ENCODE measurements at regions not wholly inside any gene's neighbourhood (a gene's known extent, or its start where the extent isn't known, plus 50 kb on each side); places are given as distances from the start of the nearest gene placed in this dataset.

DNA sequence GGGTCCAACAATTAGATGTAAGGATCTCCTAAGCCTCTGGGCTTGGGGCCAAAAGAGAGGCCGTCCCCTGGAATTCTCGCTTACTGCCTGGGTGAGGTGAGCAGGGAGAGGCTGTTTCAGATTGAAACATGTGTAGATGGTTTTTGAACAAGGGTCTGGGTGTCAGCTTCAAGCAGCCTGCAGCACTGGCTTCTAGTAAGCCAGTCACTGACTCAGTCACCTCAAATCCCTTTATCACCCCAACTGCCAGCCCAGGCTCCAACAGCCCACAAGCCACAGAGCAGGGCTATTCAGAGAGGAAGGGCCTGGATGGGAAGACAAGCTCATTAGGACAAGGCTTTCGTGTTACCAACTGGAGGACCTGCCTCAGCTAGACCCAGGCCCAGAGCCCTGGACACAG, 180.2 kb downstream of the CCT6B start:
- TF ChIP-seq, protein P1, sequence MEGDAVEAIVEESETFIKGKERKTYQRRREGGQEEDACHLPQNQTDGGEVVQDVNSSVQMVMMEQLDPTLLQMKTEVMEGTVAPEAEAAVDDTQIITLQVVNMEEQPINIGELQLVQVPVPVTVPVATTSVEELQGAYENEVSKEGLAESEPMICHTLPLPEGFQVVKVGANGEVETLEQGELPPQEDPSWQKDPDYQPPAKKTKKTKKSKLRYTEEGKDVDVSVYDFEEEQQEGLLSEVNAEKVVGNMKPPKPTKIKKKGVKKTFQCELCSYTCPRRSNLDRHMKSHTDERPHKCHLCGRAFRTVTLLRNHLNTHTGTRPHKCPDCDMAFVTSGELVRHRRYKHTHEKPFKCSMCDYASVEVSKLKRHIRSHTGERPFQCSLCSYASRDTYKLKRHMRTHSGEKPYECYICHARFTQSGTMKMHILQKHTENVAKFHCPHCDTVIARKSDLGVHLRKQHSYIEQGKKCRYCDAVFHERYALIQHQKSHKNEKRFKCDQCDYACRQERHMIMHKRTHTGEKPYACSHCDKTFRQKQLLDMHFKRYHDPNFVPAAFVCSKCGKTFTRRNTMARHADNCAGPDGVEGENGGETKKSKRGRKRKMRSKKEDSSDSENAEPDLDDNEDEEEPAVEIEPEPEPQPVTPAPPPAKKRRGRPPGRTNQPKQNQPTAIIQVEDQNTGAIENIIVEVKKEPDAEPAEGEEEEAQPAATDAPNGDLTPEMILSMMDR (IDR thresholded peaks at IDR 0.05; ENCODE audit: insufficient read depth, low read depth, low read length) = no peak
- TF ChIP-seq EZH2 (IDR thresholded peaks at IDR 0.05; ENCODE audit: insufficient read depth, low read length) = no peak
